Suprapubic skin (tissue), 4 donors: ENCODE measurements at regions not wholly inside any gene's neighbourhood (a gene's known extent, or its start where the extent isn't known, plus 50 kb on each side); places are given as distances from the start of the nearest gene placed in this dataset.

ENCODE experiments used
- EP300 ChIP-seq: sonication (generic); formaldehyde crosslinking; IDR thresholded peaks from one replicate; pipeline ENCODE4 v1.6.1; 2017; ENCODE audit warnings: antibody characterized with exemption
- POLR2A ChIP-seq, 2 donors: fragments of 450-650 bp; IDR thresholded peaks; one replicate each; pipeline ENCODE4 v1.6.1; 2017; ENCODE audit warnings: antibody characterized with exemption in 2 of 2, mild to moderate bottlenecking in 2 of 2, moderate library complexity in 2 of 2
- POLR2AphosphoS5 ChIP-seq, 3 donors: sonication (generic); formaldehyde crosslinking; IDR thresholded peaks; one replicate each; pipeline ENCODE4 v1.6.1; 2017; ENCODE audit warnings: antibody characterized with exemption in 3 of 3
- TF ChIP-seq, protein P1 (sequence below), 2 donors: fragments of 200-600 bp in 1 of 2; fragments of 450-650 bp in 1 of 2; sonication (generic) in 1 of 2; IDR thresholded peaks; one replicate each; pipeline ENCODE4 v1.5.1; 2016 to 2019; ENCODE audit warnings: antibody characterized with exemption in 2 of 2, mild to moderate bottlenecking in 1 of 2, moderate library complexity in 1 of 2

DNA sequence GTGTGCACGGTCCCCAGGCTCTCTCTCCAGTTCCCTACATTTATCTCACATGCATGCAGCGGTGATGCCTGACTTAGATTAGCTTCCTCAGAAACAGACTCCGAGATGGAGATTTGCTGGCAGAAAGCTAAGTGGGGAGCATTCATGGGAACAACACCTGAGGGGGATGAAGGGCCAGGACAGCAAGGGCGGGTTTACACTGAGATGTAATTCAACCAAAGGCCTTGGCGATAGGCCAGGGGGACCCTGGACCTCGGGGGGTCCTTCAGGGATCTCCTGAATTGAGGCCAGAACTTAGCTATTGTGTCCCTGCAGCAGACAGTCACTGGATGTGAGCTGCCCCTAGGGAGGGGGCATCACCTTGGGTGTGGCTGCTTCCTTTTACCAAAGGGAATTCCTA is 246.1 kb upstream of the CSF3R start:
- TF ChIP-seq, protein P1, sequence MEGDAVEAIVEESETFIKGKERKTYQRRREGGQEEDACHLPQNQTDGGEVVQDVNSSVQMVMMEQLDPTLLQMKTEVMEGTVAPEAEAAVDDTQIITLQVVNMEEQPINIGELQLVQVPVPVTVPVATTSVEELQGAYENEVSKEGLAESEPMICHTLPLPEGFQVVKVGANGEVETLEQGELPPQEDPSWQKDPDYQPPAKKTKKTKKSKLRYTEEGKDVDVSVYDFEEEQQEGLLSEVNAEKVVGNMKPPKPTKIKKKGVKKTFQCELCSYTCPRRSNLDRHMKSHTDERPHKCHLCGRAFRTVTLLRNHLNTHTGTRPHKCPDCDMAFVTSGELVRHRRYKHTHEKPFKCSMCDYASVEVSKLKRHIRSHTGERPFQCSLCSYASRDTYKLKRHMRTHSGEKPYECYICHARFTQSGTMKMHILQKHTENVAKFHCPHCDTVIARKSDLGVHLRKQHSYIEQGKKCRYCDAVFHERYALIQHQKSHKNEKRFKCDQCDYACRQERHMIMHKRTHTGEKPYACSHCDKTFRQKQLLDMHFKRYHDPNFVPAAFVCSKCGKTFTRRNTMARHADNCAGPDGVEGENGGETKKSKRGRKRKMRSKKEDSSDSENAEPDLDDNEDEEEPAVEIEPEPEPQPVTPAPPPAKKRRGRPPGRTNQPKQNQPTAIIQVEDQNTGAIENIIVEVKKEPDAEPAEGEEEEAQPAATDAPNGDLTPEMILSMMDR (IDR thresholded peaks at IDR 0.05), result no peak
- TF ChIP-seq POLR2A (IDR thresholded peaks at IDR 0.05) (no peak), EP300 (no peak), POLR2AphosphoS5 (IDR thresholded peaks at IDR 0.05) (no peak)
